T-helper 2 cell treated with Interferon-gamma antibody and Interleukin-4, amounts not matched to agents 5 μg/mL and 100 μg/mL, for 36 hours (primary cell): ENCODE measurements at regions not wholly inside any gene's neighbourhood (a gene's known extent, or its start where the extent isn't known, plus 50 kb on each side); places are given as distances from the start of the nearest gene placed in this dataset.
"Not testable (repeated sequence)": the region's sequence is repeated elsewhere in the genome, so short reads cannot be mapped to it uniquely, and the experiment has no call there.

Source experiments
- DNase-seq: peaks from one replicate; pipeline ENCODE4 v3.0.0; 2021; ENCODE audit warnings: low spot score
- H3K27ac Mint-ChIP-seq: one replicate; pipeline ENCODE4 v1.8.0; 2021; ENCODE audit warnings: mild to moderate bottlenecking, mixed read lengths
- H3K27me3 Mint-ChIP-seq: one replicate; pipeline ENCODE4 v1.8.0; 2021; ENCODE audit warnings: low read depth, mixed read lengths
- H3K36me3 Mint-ChIP-seq: one replicate; pipeline ENCODE4 v1.8.0; 2021; ENCODE audit warnings: low read depth, mixed read lengths
- H3K4me1 Mint-ChIP-seq: one replicate; pipeline ENCODE4 v1.8.0; 2021; ENCODE audit warnings: low read depth, mixed read lengths
- H3K4me3 Mint-ChIP-seq: one replicate; pipeline ENCODE4 v1.8.0; 2022; ENCODE audit warnings: mild to moderate bottlenecking, moderate library complexity, mixed read lengths
- H3K9me3 Mint-ChIP-seq: one replicate; pipeline ENCODE4 v1.8.0; 2021; ENCODE audit warnings: mixed read lengths

GRCh38 chr15:63448872-63449555, 55.4 kb upstream of the USP3 start:
- not testable (repeated sequence) for H3K27me3 Mint-ChIP-seq, H3K27ac Mint-ChIP-seq, DNase-seq, H3K4me3 Mint-ChIP-seq, H3K9me3 Mint-ChIP-seq, H3K36me3 Mint-ChIP-seq
- H3K4me1 Mint-ChIP-seq = peaks cover 12% of the 10 kb centered on the region

GRCh38 chr15:63449731-63450130, 54.7 kb upstream of the USP3 start:
- Mint-ChIP-seq H3K27me3 (peaks cover 7% of the 10 kb centered on the region), H3K4me3 (no peak overlapping the region), H3K4me1 (peaks cover 12% of the 10 kb centered on the region), H3K27ac (no peak overlapping the region), H3K9me3 (no peaks in the 10 kb centered on the region), H3K36me3 (no peaks in the 10 kb centered on the region)
- DNase-seq = no peak

DNA sequence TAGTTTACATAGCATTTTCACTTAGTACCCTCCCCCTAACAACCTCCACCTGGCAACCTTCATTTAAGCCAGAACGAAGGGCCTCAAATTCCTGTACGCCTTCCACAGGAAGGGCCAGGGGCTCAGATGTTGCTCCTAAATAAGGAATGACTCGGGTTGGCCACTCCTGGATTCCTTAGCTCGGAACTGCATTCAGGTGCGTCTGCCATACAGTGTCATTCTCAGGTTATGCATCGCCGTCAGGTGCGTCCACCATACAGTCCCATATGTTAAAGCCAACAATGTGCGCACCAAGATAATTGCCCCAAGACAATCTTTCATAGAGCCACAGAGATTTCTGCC, 53.5 kb upstream of the USP3 start:
- Mint-ChIP-seq H3K36me3 (no peaks in the 10 kb centered on the region), H3K4me1 (peaks cover 12% of the 10 kb centered on the region), H3K4me3 (no peak overlapping the region), H3K27ac (no peak overlapping the region), H3K9me3 (no peaks in the 10 kb centered on the region), H3K27me3 (peaks cover 7% of the 10 kb centered on the region)
- no peak for DNase-seq

GRCh38 chr15:63451671-63452315, 52.6 kb upstream of the USP3 start:
- no peak for DNase-seq
- H3K4me1 Mint-ChIP-seq = peaks cover 7% of the 10 kb centered on the region
- no peak overlapping the region for H3K27ac Mint-ChIP-seq
- no peak overlapping the region for H3K4me3 Mint-ChIP-seq
- no peaks in the 10 kb centered on the region for H3K9me3 Mint-ChIP-seq
- no peaks in the 10 kb centered on the region for H3K36me3 Mint-ChIP-seq
- H3K27me3 Mint-ChIP-seq = peaks cover 3% of the 10 kb centered on the region

- H3K9me3 Mint-ChIP-seq = no peaks in the 10 kb centered on the region
Measured at GRCh38 chr15:63452552-63453136, 51.7 kb upstream of the USP3 start.

DNA sequence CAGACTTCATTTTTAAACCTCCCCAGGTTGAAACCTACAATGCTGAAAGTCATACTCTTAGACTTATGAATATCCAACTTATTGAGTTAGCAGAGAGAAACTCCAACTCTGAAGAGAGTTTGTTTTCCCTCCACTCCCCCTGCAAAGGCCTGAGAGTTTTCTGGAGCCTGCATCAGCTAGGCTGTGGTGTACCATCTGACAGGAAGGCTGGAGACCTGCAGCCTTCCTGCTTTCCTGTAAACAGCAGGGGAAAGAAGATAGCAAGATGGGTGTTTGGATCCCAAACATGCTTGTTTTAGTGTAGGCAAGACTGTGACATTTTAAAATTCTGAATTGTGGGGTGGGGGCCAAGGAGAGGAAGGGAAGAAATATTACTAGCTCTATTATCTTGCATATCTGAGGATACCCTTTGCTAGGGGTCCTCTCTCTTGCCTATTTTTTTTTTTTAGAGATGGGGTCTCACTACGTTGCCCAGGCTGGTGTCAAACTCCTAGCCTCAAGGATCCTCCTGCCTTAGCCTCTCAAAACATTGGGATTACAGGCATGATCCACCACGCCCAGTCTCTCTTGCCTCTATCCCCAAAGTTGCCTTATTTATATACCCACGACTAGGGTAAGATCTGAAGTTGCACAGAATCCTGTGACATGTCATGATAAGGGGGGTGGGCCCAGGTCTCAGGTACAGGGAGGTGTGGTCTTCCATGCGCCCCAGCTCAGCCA, 51.0 kb upstream of the USP3 start:
- H3K27me3 Mint-ChIP-seq = peaks cover 1% of the 10 kb centered on the region
- no peaks in the 10 kb centered on the region for H3K36me3 Mint-ChIP-seq
- H3K27ac Mint-ChIP-seq = no peak overlapping the region
- no peak overlapping the region for H3K4me3 Mint-ChIP-seq
- no peak for DNase-seq
- peaks cover 7% of the 10 kb centered on the region for H3K4me1 Mint-ChIP-seq
- H3K9me3 Mint-ChIP-seq = no peaks in the 10 kb centered on the region

More at GRCh38 chr15:63452552-63453136, 51.7 kb upstream of the USP3 start:
- Mint-ChIP-seq H3K4me1 (peaks cover 7% of the 10 kb centered on the region), H3K4me3 (no peak overlapping the region), H3K27me3 (peaks cover 4% of the 10 kb centered on the region), H3K36me3 (no peaks in the 10 kb centered on the region), H3K27ac (no peak overlapping the region)
- DNase-seq = no peak

- no peak overlapping the region for H3K27ac Mint-ChIP-seq
- peaks cover 7% of the 10 kb centered on the region for H3K4me1 Mint-ChIP-seq
Measured at GRCh38 chr15:63454503-63455211, 49.7 kb upstream of the USP3 start.

More at GRCh38 chr15:63454503-63455211, 49.7 kb upstream of the USP3 start:
- DNase-seq = no peak
- H3K4me3 Mint-ChIP-seq = no peak overlapping the region
- H3K9me3 Mint-ChIP-seq = no peaks in the 10 kb centered on the region
- no peaks in the 10 kb centered on the region for H3K36me3 Mint-ChIP-seq
- H3K27me3 Mint-ChIP-seq = peaks cover 1% of the 10 kb centered on the region
